Right kidney (tissue), 1 donor: ENCODE measurements at regions not wholly inside any gene's neighbourhood (a gene's known extent, or its start where the extent isn't known, plus 50 kb on each side); places are given as distances from the start of the nearest gene placed in this dataset.
"Not testable (repeated sequence)": the region's sequence is repeated elsewhere in the genome, so short reads cannot be mapped to it uniquely, and the experiment has no call there.

ENCODE experiments used
- DNase-seq: peaks from one replicate; pipeline ENCODE4 v3.0.0-alpha.2; 2016

GRCh38 chr4:60682901-60683300 is 517.2 kb upstream of the ADGRL3 start:
- no peak for DNase-seq

- no peak for DNase-seq
Observed at GRCh38 chr4:60683357-60683756, 516.8 kb upstream of the ADGRL3 start.

GRCh38 chr4:60683973-60684372 is 516.2 kb upstream of the ADGRL3 start:
- no peak for DNase-seq

GRCh38 chr4:60696062-60696461 is 504.1 kb upstream of the ADGRL3 start:
- not testable (repeated sequence) for DNase-seq

GRCh38 chr4:60709061-60709460 is 491.1 kb upstream of the ADGRL3 start:
- no peak for DNase-seq

- no peak for DNase-seq
Observed at GRCh38 chr4:60718874-60719273, 481.3 kb upstream of the ADGRL3 start.

GRCh38 chr4:60721685-60722084 is 478.4 kb upstream of the ADGRL3 start:
- DNase-seq, result no peak

- DNase-seq, result no peak
Observed at GRCh38 chr4:60723796-60724195, 476.3 kb upstream of the ADGRL3 start.

GRCh38 chr4:60724623-60725022 is 475.5 kb upstream of the ADGRL3 start:
- DNase-seq, result no peak

GRCh38 chr4:60726779-60727178 is 473.3 kb upstream of the ADGRL3 start:
- no peak for DNase-seq

GRCh38 chr4:60729194-60729593 is 470.9 kb upstream of the ADGRL3 start:
- no peak for DNase-seq

- DNase-seq, result not testable (repeated sequence)
Observed at GRCh38 chr4:60729764-60730163, 470.4 kb upstream of the ADGRL3 start.

GRCh38 chr4:60737858-60738257 is 462.3 kb upstream of the ADGRL3 start:
- no peak for DNase-seq

- DNase-seq, result no peak
Observed at GRCh38 chr4:60743654-60744053, 456.5 kb upstream of the ADGRL3 start.

- DNase-seq, result no peak
Observed at GRCh38 chr4:60744767-60745166, 455.4 kb upstream of the ADGRL3 start.

GRCh38 chr4:60745800-60746571 is 454.1 kb upstream of the ADGRL3 start:
- no peak for DNase-seq

GRCh38 chr4:60750962-60751361 is 449.2 kb upstream of the ADGRL3 start:
- no peak for DNase-seq

- DNase-seq, result no peak
Observed at GRCh38 chr4:60757986-60758680, 442.0 kb upstream of the ADGRL3 start.

- DNase-seq, result no peak
Observed at GRCh38 chr4:60759518-60760245, 440.4 kb upstream of the ADGRL3 start.

- no peak for DNase-seq
Observed at GRCh38 chr4:60780874-60781273, 419.3 kb upstream of the ADGRL3 start.

- no peak for DNase-seq
Observed at GRCh38 chr4:60790608-60791007, 409.5 kb upstream of the ADGRL3 start.

GRCh38 chr4:60794372-60794771 is 405.8 kb upstream of the ADGRL3 start:
- DNase-seq, result no peak

GRCh38 chr4:60799214-60799613 is 400.9 kb upstream of the ADGRL3 start:
- DNase-seq, result no peak
